ENCODE measurements at regions not wholly inside any gene's neighbourhood (a gene's known extent, or its start where the extent isn't known, plus 50 kb on each side); places are given as distances from the start of the nearest gene placed in this dataset.

GRCh38 chr13:91166714-91167511 lies 180.6 kb upstream of the MIR17HG start:
- no peaks in the 10 kb centered on the region for H4K20me1 ChIP-seq (ENCODE audit: insufficient read depth)
- no peak overlapping the region for H3K4me2 ChIP-seq (ENCODE audit: low read length)
- peaks cover 12% of the 10 kb centered on the region; the same call in 1 of the 2 replicates for H3K27me3 ChIP-seq (ENCODE audit: insufficient read depth, low read length)
- no peaks in the 10 kb centered on the region for H3K36me3 ChIP-seq (ENCODE audit: control insufficient read depth in 1 of 2, insufficient read depth in 2 of 2, low read length in 2 of 2)
- H3K4me1 ChIP-seq (ENCODE audit: control insufficient read depth in 1 of 2, insufficient read depth in 2 of 2, low read length in 2 of 2), result no peaks in the 10 kb centered on the region
- no peaks in the 10 kb centered on the region for H3K9me2 ChIP-seq (ENCODE audit: insufficient read depth)
- intact Hi-C loops (cut with micrococcal nuclease), result no loop called here
- ChIA-PET RAD21 (ENCODE audit: low non-redundant PET in 1 of 2, low total read pairs in 2 of 2, uncharacterized antibody in 2 of 2, unreplicated experiment in 2 of 2) (no interaction called here), CTCF (no interaction called here), POLR2A (no interaction called here)
- no peaks in the 10 kb centered on the region for H3K79me2 ChIP-seq (ENCODE audit: insufficient read depth, low read length)
- H3K4me3 ChIP-seq (replicated peaks in 1 of 2; ENCODE audit: low read depth in 1 of 2, low read length in 2 of 2), result no peak overlapping the region
- H3K27ac ChIP-seq (ENCODE audit: low read depth, low read length), result no peak overlapping the region
- ATAC-seq (no peak), DNase-seq (ENCODE audit: low read depth, low spot score) (no peak)
- no TSS peak for BruUV-seq (replicated peaks)
- TF ChIP-seq SP1 (IDR thresholded peaks at IDR 0.05; ENCODE audit: low read depth), result no peak
- no peak for TF ChIP-seq EZH2 (IDR thresholded peaks at IDR 0.05)
- no peak for TF ChIP-seq JUND (IDR thresholded peaks at IDR 0.05)
- no peak for TF ChIP-seq POLR2AphosphoS5 (IDR thresholded peaks at IDR 0.05; ENCODE audit: low read depth, low read length)
- TF ChIP-seq ZFX (IDR thresholded peaks at IDR 0.05), result no peak
- TF ChIP-seq SIN3A (IDR thresholded peaks at IDR 0.05; ENCODE audit: low read depth), result no peak
- TF ChIP-seq FOSL1 (IDR thresholded peaks at IDR 0.05; ENCODE audit: low read depth), result no peak
- 0 out of 4 replicates have a peak, but pooled peaks cover 0 to 4% of the 10 kb centered on the region in 2 experiments for H3K9me3 ChIP-seq (ENCODE audit: control insufficient read depth in 1 of 2, insufficient read depth in 1 of 2, low read depth in 1 of 2, low read length in 2 of 2)
- H2AFZ ChIP-seq (ENCODE audit: low read depth, low read length, poor library complexity, severe bottlenecking), result no peak overlapping the region
- no peak overlapping the region for H3K9ac ChIP-seq (ENCODE audit: low read length)

- intact Hi-C loops (cut with micrococcal nuclease), result no loop called here
- H4K20me1 ChIP-seq (ENCODE audit: insufficient read depth), result no peaks in the 10 kb centered on the region
- ATAC-seq (no peak), DNase-seq (ENCODE audit: low read depth, low spot score) (no peak)
- no peak overlapping the region for H2AFZ ChIP-seq (ENCODE audit: low read depth, low read length, poor library complexity, severe bottlenecking)
- POLR2A ChIA-PET, result no interaction called here
- 0 out of 4 replicates have a peak, but pooled peaks cover 0 to 4% of the 10 kb centered on the region in 2 experiments for H3K9me3 ChIP-seq (ENCODE audit: control insufficient read depth in 1 of 2, insufficient read depth in 1 of 2, low read depth in 1 of 2, low read length in 2 of 2)
- H3K9me2 ChIP-seq (ENCODE audit: insufficient read depth), result no peaks in the 10 kb centered on the region
- CTCF ChIA-PET, result no interaction called here
- H3K36me3 ChIP-seq (ENCODE audit: control insufficient read depth in 1 of 2, insufficient read depth in 2 of 2, low read length in 2 of 2), result no peaks in the 10 kb centered on the region
- BruUV-seq (replicated peaks), result no TSS peak
- H3K79me2 ChIP-seq (ENCODE audit: insufficient read depth, low read length), result no peaks in the 10 kb centered on the region
- H3K4me3 ChIP-seq (replicated peaks in 1 of 2; ENCODE audit: low read depth in 1 of 2, low read length in 2 of 2), result no peak overlapping the region
- TF ChIP-seq SRF (IDR thresholded peaks at IDR 0.05; ENCODE audit: low read depth) (no peak), ZBTB33 (IDR thresholded peaks at IDR 0.05; ENCODE audit: extremely low read depth, insufficient replicate concordance, low read length) (no peak), CBX3 (IDR thresholded peaks at IDR 0.05; ENCODE audit: low read depth) (no peak), RAD21 (IDR thresholded peaks at IDR 0.05; ENCODE audit: low read depth) (no peak), YY1 (IDR thresholded peaks at IDR 0.05; ENCODE audit: extremely low read depth, insufficient replicate concordance, low read depth, low read length) (no peak), POLR2A (IDR thresholded peaks at IDR 0.05; ENCODE audit: borderline replicate concordance, extremely low read depth, insufficient read depth, insufficient read length) (no peak), SP1 (IDR thresholded peaks at IDR 0.05; ENCODE audit: low read depth) (no peak)
- H3K4me1 ChIP-seq (ENCODE audit: control insufficient read depth in 1 of 2, insufficient read depth in 2 of 2, low read length in 2 of 2), result no peaks in the 10 kb centered on the region
- H3K27me3 ChIP-seq (ENCODE audit: insufficient read depth, low read length), result peaks cover 12% of the 10 kb centered on the region; the same call in 1 of the 2 replicates
- H3K4me2 ChIP-seq (ENCODE audit: low read length), result no peak overlapping the region
- no peak overlapping the region for H3K9ac ChIP-seq (ENCODE audit: low read length)
- RAD21 ChIA-PET (ENCODE audit: low non-redundant PET in 1 of 2, low total read pairs in 2 of 2, uncharacterized antibody in 2 of 2, unreplicated experiment in 2 of 2), result no interaction called here
- no peak overlapping the region for H3K27ac ChIP-seq (ENCODE audit: low read depth, low read length)
Observed at GRCh38 chr13:91167706-91168385, 179.6 kb upstream of the MIR17HG start.

Measured in HCT116 (cell line).